ENCODE measurements at regions not wholly inside any gene's neighbourhood (a gene's known extent, or its start where the extent isn't known, plus 50 kb on each side); places are given as distances from the start of the nearest gene placed in this dataset.

- TF ChIP-seq CTCF (IDR thresholded peaks at IDR 0.05), result no peak
- TF ChIP-seq POLR2A (IDR thresholded peaks at IDR 0.05), result no peak
These were observed 77.1 kb upstream of the PRR5 start for GRCh38 chr22:44624689-44625420.

Data from transverse colon (tissue), 3 donors.